ENCODE measurements at regions not wholly inside any gene's neighbourhood (a gene's known extent, or its start where the extent isn't known, plus 50 kb on each side); places are given as distances from the start of the nearest gene placed in this dataset.

- CTCF ChIA-PET: no interaction called here
- Mint-ChIP-seq H3K4me3 (no peak overlapping the region), H3K4me1 (no peaks in the 10 kb centered on the region), H3K9me3 (ENCODE audit: low read depth) (peaks cover 5% of the 10 kb centered on the region), H3K36me3 (ENCODE audit: low read depth) (no peaks in the 10 kb centered on the region), H3K27ac (no peak overlapping the region), H3K27me3 (no peaks in the 10 kb centered on the region)
- DNase-seq (no peak), ATAC-seq (no peak)
- POLR2A ChIA-PET: no interaction called here
- intact Hi-C loops (cut with DNase I, micrococcal nuclease): no loop called here
Measured at GRCh38 chr1:70805641-70806040, 242.0 kb downstream of the PTGER3 start.

GRCh38 chr1:70807088-70807664 lies 240.4 kb downstream of the PTGER3 start:
- Mint-ChIP-seq H3K27ac (no peak overlapping the region), H3K4me3 (no peak overlapping the region), H3K4me1 (no peaks in the 10 kb centered on the region), H3K27me3 (no peaks in the 10 kb centered on the region), H3K36me3 (ENCODE audit: low read depth) (no peaks in the 10 kb centered on the region), H3K9me3 (ENCODE audit: low read depth) (peaks cover 5% of the 10 kb centered on the region)
- intact Hi-C loops (cut with DNase I, micrococcal nuclease): no loop called here
- CTCF ChIA-PET: no interaction called here
- ATAC-seq: no peak
- DNase-seq: no peak
- POLR2A ChIA-PET: no interaction called here

GRCh38 chr1:70809069-70809468 lies 238.5 kb downstream of the PTGER3 start:
- no peaks in the 10 kb centered on the region for H3K4me1 Mint-ChIP-seq
- ATAC-seq (no peak), DNase-seq (no peak)
- no peak overlapping the region for H3K4me3 Mint-ChIP-seq
- ChIA-PET CTCF (no interaction called here), POLR2A (no interaction called here)
- intact Hi-C loops (cut with DNase I, micrococcal nuclease): no loop called here
- no peak overlapping the region for H3K27ac Mint-ChIP-seq
- no peaks in the 10 kb centered on the region for H3K27me3 Mint-ChIP-seq
- peaks cover 2% of the 10 kb centered on the region for H3K9me3 Mint-ChIP-seq (ENCODE audit: low read depth)
- no peaks in the 10 kb centered on the region for H3K36me3 Mint-ChIP-seq (ENCODE audit: low read depth)

- POLR2A ChIA-PET: no interaction called here
- CTCF ChIA-PET: no interaction called here
- intact Hi-C loops (cut with DNase I, micrococcal nuclease): no loop called here
- H3K27me3 Mint-ChIP-seq: no peaks in the 10 kb centered on the region
- H3K27ac Mint-ChIP-seq: no peak overlapping the region
- DNase-seq (no peak), ATAC-seq (no peak)
- no peaks in the 10 kb centered on the region for H3K9me3 Mint-ChIP-seq (ENCODE audit: low read depth)
- H3K36me3 Mint-ChIP-seq (ENCODE audit: low read depth): no peaks in the 10 kb centered on the region
- no peaks in the 10 kb centered on the region for H3K4me1 Mint-ChIP-seq
- H3K4me3 Mint-ChIP-seq: no peak overlapping the region
Measured at GRCh38 chr1:70811815-70812214, 235.8 kb downstream of the PTGER3 start.

GRCh38 chr1:70812442-70813109 lies 235.0 kb downstream of the PTGER3 start:
- DNase-seq (no peak), ATAC-seq (no peak)
- no peaks in the 10 kb centered on the region for H3K9me3 Mint-ChIP-seq (ENCODE audit: low read depth)
- H3K4me1 Mint-ChIP-seq: no peaks in the 10 kb centered on the region
- intact Hi-C loops (cut with DNase I, micrococcal nuclease): no loop called here
- no peaks in the 10 kb centered on the region for H3K27me3 Mint-ChIP-seq
- no peak overlapping the region for H3K4me3 Mint-ChIP-seq
- ChIA-PET CTCF (no interaction called here), POLR2A (no interaction called here)
- H3K27ac Mint-ChIP-seq: no peak overlapping the region
- H3K36me3 Mint-ChIP-seq (ENCODE audit: low read depth): no peaks in the 10 kb centered on the region

- Mint-ChIP-seq H3K9me3 (ENCODE audit: low read depth) (no peaks in the 10 kb centered on the region), H3K27me3 (no peaks in the 10 kb centered on the region), H3K27ac (no peak overlapping the region), H3K36me3 (ENCODE audit: low read depth) (no peaks in the 10 kb centered on the region), H3K4me3 (no peak overlapping the region), H3K4me1 (no peaks in the 10 kb centered on the region)
- DNase-seq (no peak), ATAC-seq (no peak)
- intact Hi-C loops (cut with DNase I, micrococcal nuclease): no loop called here
- ChIA-PET POLR2A (no interaction called here), CTCF (no interaction called here)
Measured at GRCh38 chr1:70818401-70818800, 229.2 kb downstream of the PTGER3 start.

- no peak for DNase-seq
- CTCF ChIA-PET: no interaction called here
- ATAC-seq: no peak
- H3K9me3 Mint-ChIP-seq (ENCODE audit: low read depth): no peaks in the 10 kb centered on the region
- H3K4me3 Mint-ChIP-seq: no peak overlapping the region
- no peaks in the 10 kb centered on the region for H3K27me3 Mint-ChIP-seq
- H3K36me3 Mint-ChIP-seq (ENCODE audit: low read depth): no peaks in the 10 kb centered on the region
- intact Hi-C loops (cut with DNase I, micrococcal nuclease): no loop called here
- POLR2A ChIA-PET: no interaction called here
- H3K4me1 Mint-ChIP-seq: no peaks in the 10 kb centered on the region
- H3K27ac Mint-ChIP-seq: no peak overlapping the region
Measured at GRCh38 chr1:70819231-70819630, 228.4 kb downstream of the PTGER3 start.

GRCh38 chr1:70819785-70820184 lies 227.8 kb downstream of the PTGER3 start:
- ATAC-seq: no peak
- POLR2A ChIA-PET: interaction anchor here (0.7 kb wide), 1 partner anchor 60 kb away, joined by 3 read pairs; no protein-coding TSS in a partner anchor
- intact Hi-C loops (cut with DNase I, micrococcal nuclease): no loop called here
- Mint-ChIP-seq H3K4me3 (no peak overlapping the region), H3K27me3 (no peaks in the 10 kb centered on the region), H3K36me3 (ENCODE audit: low read depth) (no peaks in the 10 kb centered on the region), H3K9me3 (ENCODE audit: low read depth) (no peaks in the 10 kb centered on the region), H3K4me1 (no peaks in the 10 kb centered on the region), H3K27ac (no peak overlapping the region)
- CTCF ChIA-PET: no interaction called here
- no peak for DNase-seq

- ChIA-PET POLR2A (interaction anchor here (0.7 kb wide), 1 partner anchor 60 kb away, joined by 3 read pairs; no protein-coding TSS in a partner anchor), CTCF (no interaction called here)
- Mint-ChIP-seq H3K36me3 (ENCODE audit: low read depth) (no peaks in the 10 kb centered on the region), H3K9me3 (ENCODE audit: low read depth) (no peaks in the 10 kb centered on the region), H3K4me1 (no peaks in the 10 kb centered on the region), H3K27me3 (no peaks in the 10 kb centered on the region), H3K4me3 (no peak overlapping the region), H3K27ac (no peak overlapping the region)
- DNase-seq: no peak
- intact Hi-C loops (cut with DNase I, micrococcal nuclease): no loop called here
- no peak for ATAC-seq
Measured at GRCh38 chr1:70820396-70820795, 227.2 kb downstream of the PTGER3 start.

GRCh38 chr1:70820995-70821394 lies 226.6 kb downstream of the PTGER3 start:
- Mint-ChIP-seq H3K4me1 (no peaks in the 10 kb centered on the region), H3K27ac (no peak overlapping the region), H3K4me3 (no peak overlapping the region), H3K36me3 (ENCODE audit: low read depth) (no peaks in the 10 kb centered on the region), H3K9me3 (ENCODE audit: low read depth) (no peaks in the 10 kb centered on the region), H3K27me3 (no peaks in the 10 kb centered on the region)
- ATAC-seq (no peak), DNase-seq (no peak)
- ChIA-PET CTCF (no interaction called here), POLR2A (no interaction called here)
- intact Hi-C loops (cut with DNase I, micrococcal nuclease): no loop called here

- DNase-seq: no peak
- no peak for ATAC-seq
- ChIA-PET CTCF (no interaction called here), POLR2A (no interaction called here)
- Mint-ChIP-seq H3K27ac (no peak overlapping the region), H3K4me1 (no peaks in the 10 kb centered on the region), H3K4me3 (no peak overlapping the region), H3K36me3 (ENCODE audit: low read depth) (no peaks in the 10 kb centered on the region), H3K27me3 (no peaks in the 10 kb centered on the region), H3K9me3 (ENCODE audit: low read depth) (no peaks in the 10 kb centered on the region)
- intact Hi-C loops (cut with DNase I, micrococcal nuclease): no loop called here
Measured at GRCh38 chr1:70826428-70826827, 221.2 kb downstream of the PTGER3 start.

GRCh38 chr1:70827030-70827429 lies 220.6 kb downstream of the PTGER3 start:
- no peaks in the 10 kb centered on the region for H3K36me3 Mint-ChIP-seq (ENCODE audit: low read depth)
- no peaks in the 10 kb centered on the region for H3K27me3 Mint-ChIP-seq
- H3K9me3 Mint-ChIP-seq (ENCODE audit: low read depth): no peaks in the 10 kb centered on the region
- POLR2A ChIA-PET: no interaction called here
- intact Hi-C loops (cut with DNase I, micrococcal nuclease): no loop called here
- ATAC-seq: no peak
- no peaks in the 10 kb centered on the region for H3K4me1 Mint-ChIP-seq
- H3K27ac Mint-ChIP-seq: no peak overlapping the region
- CTCF ChIA-PET: no interaction called here
- no peak overlapping the region for H3K4me3 Mint-ChIP-seq
- DNase-seq: no peak

- H3K27me3 Mint-ChIP-seq: no peaks in the 10 kb centered on the region
- H3K4me3 Mint-ChIP-seq: no peak overlapping the region
- H3K9me3 Mint-ChIP-seq (ENCODE audit: low read depth): no peaks in the 10 kb centered on the region
- ChIA-PET POLR2A (no interaction called here), CTCF (no interaction called here)
- no peak overlapping the region for H3K27ac Mint-ChIP-seq
- intact Hi-C loops (cut with DNase I, micrococcal nuclease): no loop called here
- H3K4me1 Mint-ChIP-seq: no peaks in the 10 kb centered on the region
- no peaks in the 10 kb centered on the region for H3K36me3 Mint-ChIP-seq (ENCODE audit: low read depth)
- ATAC-seq (no peak), DNase-seq (no peak)
Measured at GRCh38 chr1:70828177-70828576, 219.4 kb downstream of the PTGER3 start.
